ENCODE measurements at regions not wholly inside any gene's neighbourhood (a gene's known extent, or its start where the extent isn't known, plus 50 kb on each side); places are given as distances from the start of the nearest gene placed in this dataset.

GRCh38 chr3:157939166-157939565 lies 167.1 kb downstream of the SHOX2 start:
- Histone ChIP-seq H3K4ac (ENCODE audit: low read depth, low read length) (no peak overlapping the region), H3K23ac (ENCODE audit: insufficient read length, low read depth, low read length) (no peak overlapping the region), H3T11ph (ENCODE audit: low read length) (no peak overlapping the region), H3K9ac (ENCODE audit: extremely low read depth, insufficient read length, low read length) (no peak overlapping the region), H3K9me3 (ENCODE audit: control insufficient read depth, low read depth, low read length) (no peaks in the 10 kb centered on the region), H2BK12ac (ENCODE audit: insufficient read length, low read depth, low read length) (no peak overlapping the region), H3K14ac (ENCODE audit: insufficient read depth, low read length) (no peak overlapping the region), H2BK20ac (ENCODE audit: low read depth, low read length, poor library complexity, severe bottlenecking) (no peak overlapping the region), H3K4me2 (ENCODE audit: insufficient read depth, insufficient read length, low read length) (no peak overlapping the region), H3K18ac (ENCODE audit: insufficient read length, low read depth, low read length) (no peak overlapping the region), H4K91ac (ENCODE audit: insufficient read length, low read depth, low read length) (no peak overlapping the region), H2BK15ac (ENCODE audit: low read depth, low read length) (no peak overlapping the region), H4K5ac (ENCODE audit: insufficient read length, low read depth, low read length) (no peak overlapping the region), H3K23me2 (ENCODE audit: insufficient read length, low read depth, low read length, poor library complexity, severe bottlenecking) (no peaks in the 10 kb centered on the region), H3K4me1 (ENCODE audit: insufficient read depth, low read length) (no peaks in the 10 kb centered on the region), H2AFZ (ENCODE audit: low read length) (no peak overlapping the region), H2BK5ac (ENCODE audit: insufficient read length, low read length) (no peak overlapping the region), H3K79me2 (ENCODE audit: insufficient read depth, low read length) (no peaks in the 10 kb centered on the region), H2BK120ac (ENCODE audit: low read depth, low read length, poor library complexity, severe bottlenecking) (no peak overlapping the region), H3K27me3 (ENCODE audit: insufficient read depth, low read length) (no peaks in the 10 kb centered on the region), H3K79me1 (ENCODE audit: insufficient read depth, low read depth, low read length, poor library complexity, severe bottlenecking) (no peaks in the 10 kb centered on the region), H4K8ac (replicated peaks; ENCODE audit: insufficient read length, low read depth, low read length) (no peak overlapping the region), H3K27ac (ENCODE audit: insufficient read length, low read depth, low read length) (no peak overlapping the region), H4K20me1 (ENCODE audit: control insufficient read depth, insufficient read depth, insufficient read length) (no peaks in the 10 kb centered on the region), H3K56ac (ENCODE audit: insufficient read length, low read depth, low read length) (no peak overlapping the region), H2AK5ac (ENCODE audit: insufficient read length, low read length) (no peak overlapping the region)
- H3K36me3 Mint-ChIP-seq (ENCODE audit: insufficient read depth in 1 of 3, low read depth in 3 of 3): no peaks in the 10 kb centered on the region
- TF ChIP-seq, protein P1, sequence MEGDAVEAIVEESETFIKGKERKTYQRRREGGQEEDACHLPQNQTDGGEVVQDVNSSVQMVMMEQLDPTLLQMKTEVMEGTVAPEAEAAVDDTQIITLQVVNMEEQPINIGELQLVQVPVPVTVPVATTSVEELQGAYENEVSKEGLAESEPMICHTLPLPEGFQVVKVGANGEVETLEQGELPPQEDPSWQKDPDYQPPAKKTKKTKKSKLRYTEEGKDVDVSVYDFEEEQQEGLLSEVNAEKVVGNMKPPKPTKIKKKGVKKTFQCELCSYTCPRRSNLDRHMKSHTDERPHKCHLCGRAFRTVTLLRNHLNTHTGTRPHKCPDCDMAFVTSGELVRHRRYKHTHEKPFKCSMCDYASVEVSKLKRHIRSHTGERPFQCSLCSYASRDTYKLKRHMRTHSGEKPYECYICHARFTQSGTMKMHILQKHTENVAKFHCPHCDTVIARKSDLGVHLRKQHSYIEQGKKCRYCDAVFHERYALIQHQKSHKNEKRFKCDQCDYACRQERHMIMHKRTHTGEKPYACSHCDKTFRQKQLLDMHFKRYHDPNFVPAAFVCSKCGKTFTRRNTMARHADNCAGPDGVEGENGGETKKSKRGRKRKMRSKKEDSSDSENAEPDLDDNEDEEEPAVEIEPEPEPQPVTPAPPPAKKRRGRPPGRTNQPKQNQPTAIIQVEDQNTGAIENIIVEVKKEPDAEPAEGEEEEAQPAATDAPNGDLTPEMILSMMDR (conservative IDR thresholded peaks at IDR 0.05): no peak
- WGBS (ENCODE audit: extremely low coverage, insufficient read length, low lambda C conversion rate): no CpG with 5 or more reads among the region's 4 CpGs
- H3K27me3 Mint-ChIP-seq (ENCODE audit: low read depth): no peaks in the 10 kb centered on the region; the same call in 1 of the 2 replicates
- H3K4me1 Mint-ChIP-seq: no peaks in the 10 kb centered on the region
- no peaks in the 10 kb centered on the region for H3K9me3 Mint-ChIP-seq
- H3K27ac Mint-ChIP-seq: no peak overlapping the region; a peak in 1 of 7 replicates
- no peak overlapping the region for H3K4me3 Mint-ChIP-seq
- no peak for DNase-seq

Data from H9 (cell line).